ENCODE measurements at regions not wholly inside any gene's neighbourhood (a gene's known extent, or its start where the extent isn't known, plus 50 kb on each side); places are given as distances from the start of the nearest gene placed in this dataset.

DNA sequence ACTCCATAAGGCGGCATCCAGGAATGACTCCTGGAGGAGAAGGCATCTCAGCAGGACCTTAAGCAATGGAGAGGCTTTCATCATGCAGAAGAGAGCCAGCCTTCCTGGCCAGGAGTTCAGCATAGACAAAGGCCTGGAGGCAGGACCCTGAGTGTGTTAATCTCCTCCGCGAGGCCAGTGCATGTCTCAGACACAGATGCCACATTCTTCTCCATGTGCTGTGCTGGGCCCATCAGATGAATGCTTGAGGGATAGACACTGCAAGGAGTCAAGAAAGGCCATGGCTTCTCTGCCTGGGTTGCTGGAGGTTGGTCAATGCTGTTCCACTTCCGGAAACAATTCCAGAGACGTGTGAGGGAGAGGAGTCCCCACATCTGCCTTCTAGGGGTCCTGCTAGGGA lies 147.5 kb downstream of the IRX5 start:
- no peak for DNase-seq (ENCODE audit: low read depth)
- H3K4me3 ChIP-seq (ENCODE audit: low read depth, low read length), result no peak overlapping the region
- TF ChIP-seq CTCF (IDR thresholded peaks at IDR 0.05; ENCODE audit: low read depth, low read length) (no peak), MAX (IDR thresholded peaks at IDR 0.05; ENCODE audit: low read depth, low read length) (no peak), MYC (IDR thresholded peaks at IDR 0.05; ENCODE audit: low read depth, low read length) (no peak), POLR2A (IDR thresholded peaks at IDR 0.05; ENCODE audit: extremely low read depth, insufficient read length) (no peak)

- no peak for DNase-seq (ENCODE audit: low read depth)
- TF ChIP-seq CTCF (IDR thresholded peaks at IDR 0.05; ENCODE audit: low read depth, low read length) (no peak), MYC (IDR thresholded peaks at IDR 0.05; ENCODE audit: low read depth, low read length) (no peak), MAX (IDR thresholded peaks at IDR 0.05; ENCODE audit: low read depth, low read length) (no peak), POLR2A (IDR thresholded peaks at IDR 0.05; ENCODE audit: extremely low read depth, insufficient read length) (no peak)
- no peak overlapping the region for H3K4me3 ChIP-seq (ENCODE audit: low read depth, low read length)
These were observed 148.2 kb downstream of the IRX5 start for GRCh38 chr16:55078699-55079410.

DNA sequence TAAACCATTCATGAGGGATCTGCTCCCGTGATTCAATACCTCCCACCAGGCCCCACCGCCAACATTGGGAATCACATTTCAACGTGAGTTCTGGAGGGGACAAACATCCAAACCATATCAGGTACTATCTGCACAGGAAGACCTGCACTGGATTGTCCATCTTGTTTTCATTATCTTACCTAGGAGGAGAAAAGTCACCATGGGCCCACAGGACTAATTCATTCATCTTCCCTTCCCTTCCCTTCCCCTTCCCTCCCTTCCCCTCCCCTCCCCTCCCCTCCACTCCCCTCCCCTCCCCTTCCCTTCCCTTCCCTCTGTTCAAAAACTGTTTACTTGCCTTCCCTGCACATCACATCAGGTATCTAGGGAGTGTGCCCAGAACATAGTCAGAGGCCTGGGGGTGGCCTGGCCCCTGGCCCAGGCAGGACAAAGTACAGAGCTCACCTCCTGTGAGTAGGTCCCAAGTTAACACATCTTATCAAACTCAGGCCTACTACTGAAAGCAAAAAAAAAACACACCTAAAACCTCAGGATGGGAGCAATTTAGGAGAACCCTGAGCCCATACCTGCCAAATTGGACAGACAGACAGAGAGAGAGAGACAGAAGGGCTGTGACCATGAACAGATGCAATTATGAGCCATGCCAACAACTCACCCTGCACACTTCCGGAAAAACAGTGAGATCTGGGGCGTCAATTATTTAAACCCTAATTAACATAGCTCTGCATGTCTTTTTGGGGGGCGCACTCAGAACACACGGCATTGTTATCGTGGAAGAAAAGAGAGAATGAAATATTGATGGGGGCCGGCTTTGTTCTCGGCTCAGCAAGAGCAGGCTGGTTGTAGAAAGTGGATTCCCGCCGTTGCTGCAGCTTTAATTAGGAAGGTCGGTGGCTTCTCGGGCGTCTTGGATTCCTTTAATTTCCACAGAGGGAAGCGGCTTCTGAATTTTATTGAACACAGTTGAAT lies 151.2 kb downstream of the IRX5 start:
- no peak overlapping the region for H3K4me3 ChIP-seq (ENCODE audit: low read depth, low read length)
- DNase-seq (ENCODE audit: low read depth), result no peak
- TF ChIP-seq MYC (IDR thresholded peaks at IDR 0.05; ENCODE audit: low read depth, low read length) (no peak), CTCF (IDR thresholded peaks at IDR 0.05; ENCODE audit: low read depth, low read length) (no peak), POLR2A (IDR thresholded peaks at IDR 0.05; ENCODE audit: extremely low read depth, insufficient read length) (no peak), MAX (IDR thresholded peaks at IDR 0.05; ENCODE audit: low read depth, low read length) (no peak)

DNA sequence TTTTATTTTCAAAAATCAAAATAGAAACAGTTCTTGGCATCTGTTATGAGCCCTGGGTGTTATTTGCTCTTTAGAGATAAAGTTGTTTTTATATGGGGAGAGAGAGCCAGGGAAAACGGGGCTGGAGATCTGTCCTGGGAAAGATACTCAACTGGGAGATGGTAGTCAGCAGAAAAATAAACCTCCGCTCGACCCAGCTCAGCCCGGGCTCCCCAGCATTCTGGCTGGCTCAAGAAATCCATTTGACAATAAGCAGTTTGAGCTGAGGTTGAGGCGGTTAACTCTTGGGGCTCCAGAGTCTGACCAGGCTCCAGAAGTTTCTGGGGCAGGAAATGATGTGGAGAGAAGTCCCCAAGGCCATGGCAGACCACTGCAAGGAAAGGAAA lies 151.9 kb downstream of the IRX5 start:
- TF ChIP-seq MAX (IDR thresholded peaks at IDR 0.05; ENCODE audit: low read depth, low read length) (no peak), MYC (IDR thresholded peaks at IDR 0.05; ENCODE audit: low read depth, low read length) (no peak), POLR2A (IDR thresholded peaks at IDR 0.05; ENCODE audit: extremely low read depth, insufficient read length) (no peak), CTCF (IDR thresholded peaks at IDR 0.05; ENCODE audit: low read depth, low read length) (no peak)
- no peak for DNase-seq (ENCODE audit: low read depth)

DNA sequence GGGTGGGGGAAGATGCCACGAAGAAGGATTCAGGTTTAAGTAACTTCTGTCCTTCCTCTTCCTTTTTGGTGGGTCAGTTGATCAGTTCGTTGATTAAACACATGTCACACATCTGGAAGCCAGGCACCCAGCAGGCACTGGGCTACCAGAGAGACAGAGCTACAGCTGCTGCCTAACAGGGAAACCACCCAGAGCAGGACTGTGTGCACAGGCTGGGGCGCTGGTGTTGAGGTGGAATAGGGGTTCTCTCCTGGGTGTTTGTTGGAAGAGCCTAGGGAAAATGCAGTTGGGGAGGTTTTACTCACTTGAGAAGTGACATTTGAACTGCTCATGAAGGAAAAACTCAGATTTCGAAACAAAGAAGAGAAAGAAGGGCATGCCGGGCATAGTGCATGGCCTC lies 152.4 kb downstream of the IRX5 start:
- TF ChIP-seq POLR2A (IDR thresholded peaks at IDR 0.05; ENCODE audit: extremely low read depth, insufficient read length) (no peak), CTCF (IDR thresholded peaks at IDR 0.05; ENCODE audit: low read depth, low read length) (no peak), MAX (IDR thresholded peaks at IDR 0.05; ENCODE audit: low read depth, low read length) (no peak), MYC (IDR thresholded peaks at IDR 0.05; ENCODE audit: low read depth, low read length) (no peak)
- H3K4me3 ChIP-seq (ENCODE audit: low read depth, low read length), result no peak overlapping the region
- DNase-seq (ENCODE audit: low read depth), result no peak

More for the DNA sequence above, 151.9 kb downstream of the IRX5 start:
- no peak overlapping the region for H3K4me3 ChIP-seq (ENCODE audit: low read depth, low read length)

All from NB4 (cell line).